Caki2 (cell line): ENCODE measurements at regions not wholly inside any gene's neighbourhood (a gene's known extent, or its start where the extent isn't known, plus 50 kb on each side); places are given as distances from the start of the nearest gene placed in this dataset.
A peak's percentile ranks its signal among the peaks of the same experiment; 100 is the strongest.

Experiments used
- DNase-seq: peaks from one replicate; pipeline ENCODE4 v3.0.0-alpha.2; 2015; ENCODE audit warnings: low read depth
- in situ Hi-C: cut with HindIII; loops from 2 replicates; pipeline ENCODE4 v1.10.0; 2016; ENCODE audit warnings: low sequenced_read_pairs, low pct_unique_long_range_greater_than_20kb, mixed read lengths

- no peak for DNase-seq
- in situ Hi-C loops: no loop called here
Measured at GRCh38 chr7:16970732-16971482, 89.1 kb upstream of the AGR3 start.

GRCh38 chr7:16975712-16976111 is 93.9 kb upstream of the AGR3 start:
- DNase-seq: no peak
- in situ Hi-C loops: no loop called here

- DNase-seq: peak; percentile 37
- in situ Hi-C loops: no loop called here
Measured at GRCh38 chr7:16978358-16979244, 96.8 kb upstream of the AGR3 start.

- DNase-seq: no peak
- in situ Hi-C loops: loop anchor here (10.0 kb wide), 1 partner anchor 324 kb away; no protein-coding TSS in a partner anchor
Measured at GRCh38 chr7:16980539-16980938, 98.8 kb upstream of the AGR3 start.

GRCh38 chr7:16982640-16983350 is 101.0 kb upstream of the AGR3 start:
- in situ Hi-C loops: loop anchor here (10.0 kb wide), 1 partner anchor 322 kb away; no protein-coding TSS in a partner anchor
- peak; percentile 67 for DNase-seq

GRCh38 chr7:16984375-16984774 is 102.6 kb upstream of the AGR3 start:
- in situ Hi-C loops: loop anchor here (10.0 kb wide), 1 partner anchor 320 kb away; no protein-coding TSS in a partner anchor
- no peak for DNase-seq

- in situ Hi-C loops: loop anchor here (10.0 kb wide), 1 partner anchor 319 kb away; no protein-coding TSS in a partner anchor
- DNase-seq: no peak
Measured at GRCh38 chr7:16985621-16986020, 103.8 kb upstream of the AGR3 start.

GRCh38 chr7:16986755-16987154 is 105.0 kb upstream of the AGR3 start:
- in situ Hi-C loops: loop anchor here (10.0 kb wide), 1 partner anchor 318 kb away; no protein-coding TSS in a partner anchor
- no peak for DNase-seq

GRCh38 chr7:16989811-16990413 is 108.1 kb upstream of the AGR3 start:
- DNase-seq: peak; percentile 43
- in situ Hi-C loops: loop anchor here (10.0 kb wide), 1 partner anchor 315 kb away; no protein-coding TSS in a partner anchor

- no peak for DNase-seq
- in situ Hi-C loops: no loop called here
Measured at GRCh38 chr7:16991551-16991950, 109.8 kb upstream of the AGR3 start.

- in situ Hi-C loops: no loop called here
- no peak for DNase-seq
Measured at GRCh38 chr7:16993543-16993942, 111.8 kb upstream of the AGR3 start.

GRCh38 chr7:16998481-16999051 is 116.8 kb upstream of the AGR3 start:
- no peak for DNase-seq
- in situ Hi-C loops: no loop called here

- in situ Hi-C loops: no loop called here
- no peak for DNase-seq
Measured at GRCh38 chr7:16999541-17000267, 117.9 kb upstream of the AGR3 start.

- DNase-seq: no peak
- in situ Hi-C loops: no loop called here
Measured at GRCh38 chr7:17005271-17005670, 123.5 kb upstream of the AGR3 start.

GRCh38 chr7:17007841-17008240 is 126.1 kb upstream of the AGR3 start:
- DNase-seq: no peak
- in situ Hi-C loops: no loop called here

- no peak for DNase-seq
- in situ Hi-C loops: no loop called here
Measured at GRCh38 chr7:17009007-17009719, 127.4 kb upstream of the AGR3 start.

- in situ Hi-C loops: no loop called here
- DNase-seq: no peak
Measured at GRCh38 chr7:17009933-17010332, 128.2 kb upstream of the AGR3 start.
